Keratinocyte (primary cell): ENCODE measurements at regions not wholly inside any gene's neighbourhood (a gene's known extent, or its start where the extent isn't known, plus 50 kb on each side); places are given as distances from the start of the nearest gene placed in this dataset.

ENCODE experiments used
- DNase-seq: peaks from one replicate; pipeline ENCODE4 v3.0.0-alpha.2; 2011; ENCODE audit warnings: low read depth, missing footprints, low spot score
- FAIRE-seq: peaks from 2 replicates; lab custom pipeline; 2011; peaks lifted over from hg19 to GRCh38; lab: Jason Lieb, UNC
- H2AFZ ChIP-seq: 2 replicates; pipeline ENCODE4 v1.6.0; 2012; ENCODE audit warnings: low read length, control low read depth, inconsistent platforms; ENCODE audit not compliant: control insufficient read depth
- H3K27ac ChIP-seq: 2 replicates; pipeline ENCODE4 v1.5.1; 2011; ENCODE audit warnings: low read length; ENCODE audit not compliant: control insufficient read depth, insufficient read depth
- H3K27me3 ChIP-seq: 3 replicates; pipeline ENCODE4 v1.6.0; 2011; ENCODE audit warnings: low read length; ENCODE audit not compliant: control insufficient read depth, insufficient read depth; ENCODE audit errors: extremely low read depth
- H3K36me3 ChIP-seq, 2 experiments: 2 replicates in 1 of 2; 3 replicates in 1 of 2; pipeline ENCODE4 v1.5.1; 2011; ENCODE audit warnings: low read length in 2 of 2, mild to moderate bottlenecking in 1 of 2; ENCODE audit not compliant: control insufficient read depth in 2 of 2, insufficient read depth in 2 of 2; ENCODE audit errors: extremely low read depth in 1 of 2
- H3K4me1 ChIP-seq: 3 replicates; pipeline ENCODE4 v1.5.1; 2011; ENCODE audit warnings: low read length; ENCODE audit not compliant: control insufficient read depth, insufficient read depth; ENCODE audit errors: extremely low read depth
- H3K4me2 ChIP-seq: 3 replicates; pipeline ENCODE4 v1.6.0; 2011; ENCODE audit warnings: low read depth, low read length; ENCODE audit not compliant: control insufficient read depth, insufficient read depth; ENCODE audit errors: extremely low read depth
- H3K4me3 ChIP-seq, 3 experiments: fragments of 200-600 bp in 1 of 3; sonication (generic) in 1 of 3; 2 replicates in 2 of 3; 3 replicates in 1 of 3; pipeline ENCODE4 v1.5.1; 2011 to 2016; ENCODE audit warnings: low read length in 3 of 3, mild to moderate bottlenecking in 3 of 3, control low read depth in 2 of 3, inconsistent platforms in 1 of 3, low read depth in 1 of 3, mixed read lengths in 1 of 3, mixed run types in 1 of 3, moderate library complexity in 1 of 3; ENCODE audit not compliant: control insufficient read depth in 2 of 3, insufficient read depth in 2 of 3; ENCODE audit errors: extremely low read depth in 1 of 3
- H3K79me2 ChIP-seq: 2 replicates; pipeline ENCODE4 v1.6.0; 2012; ENCODE audit warnings: low read length; ENCODE audit not compliant: control insufficient read depth, insufficient read depth
- H3K9ac ChIP-seq: 3 replicates; pipeline ENCODE4 v1.6.0; 2011; ENCODE audit warnings: low read length; ENCODE audit not compliant: control insufficient read depth, insufficient read depth; ENCODE audit errors: extremely low read depth
- H3K9me1 ChIP-seq: 3 replicates; pipeline ENCODE4 v1.6.0; 2011; ENCODE audit warnings: low read length; ENCODE audit not compliant: control insufficient read depth, insufficient read depth; ENCODE audit errors: extremely low read depth
- H3K9me3 ChIP-seq: 2 replicates; pipeline ENCODE4 v1.5.1; 2012; ENCODE audit warnings: low read depth, low read length; ENCODE audit not compliant: control insufficient read depth
- H4K20me1 ChIP-seq: 3 replicates; pipeline ENCODE4 v1.6.0; 2011; ENCODE audit warnings: low read length; ENCODE audit not compliant: control insufficient read depth, insufficient read depth; ENCODE audit errors: extremely low read depth
- EZH2 ChIP-seq: IDR thresholded peaks from one replicate; pipeline ENCODE4 v1.6.1; 2012; ENCODE audit warnings: inconsistent platforms, mild to moderate bottlenecking, low read length, moderate library complexity
- dilution Hi-C: fragments of 300-500 bp; cut with MboI; formaldehyde crosslinking; loops from one replicate; pipeline ENCODE4 v1.7.0; 2020; ENCODE audit warnings: low sequenced_read_pairs; ENCODE audit not compliant: extremely low pct_ligation_motif_present
- TF ChIP-seq, protein P1 (sequence below), 3 experiments: IDR thresholded peaks in 1 of 3; conservative IDR thresholded peaks in 1 of 3; optimal IDR thresholded peaks in 1 of 3; 2 replicates in 2 of 3; 3 replicates in 1 of 3; pipeline versions ENCODE3 to v1.5.1; 2011; ENCODE audit warnings: low read length in 3 of 3, mild to moderate bottlenecking in 3 of 3, moderate library complexity in 2 of 3, control low read depth in 1 of 3, inconsistent platforms in 1 of 3; ENCODE audit not compliant: insufficient read depth in 2 of 3; ENCODE audit errors: extremely low read depth in 1 of 3

DNA sequence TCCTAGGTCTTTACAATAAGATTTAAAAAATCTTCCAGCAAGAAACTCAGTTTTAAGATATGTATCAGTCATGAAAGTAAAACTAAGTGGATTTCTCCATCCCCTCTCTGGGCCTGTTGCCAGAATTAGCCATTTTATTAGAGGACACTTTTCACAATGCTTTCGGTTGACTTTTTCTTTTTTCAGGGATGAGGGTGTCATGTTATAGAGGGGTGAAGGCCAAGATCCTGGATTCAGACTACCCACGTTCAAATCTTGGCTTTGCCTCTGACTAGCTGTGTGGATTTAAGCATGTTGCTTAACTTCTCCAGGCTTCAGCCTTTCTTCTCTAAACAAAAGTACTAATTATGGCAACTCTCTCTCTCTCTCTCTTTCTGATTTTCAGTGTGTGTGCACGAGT is 111.7 kb upstream of the COX10 start:
- Histone ChIP-seq H3K27ac (no peak overlapping the region), H3K27me3 (no peaks in the 10 kb centered on the region), H3K9ac (no peak overlapping the region), H3K4me1 (peaks cover 2% of the 10 kb centered on the region), H3K4me2 (no peak overlapping the region), H4K20me1 (no peaks in the 10 kb centered on the region), H3K4me3 (no peak overlapping the region), H3K79me2 (no peaks in the 10 kb centered on the region), H3K9me3 (no peaks in the 10 kb centered on the region), H3K36me3 (no peaks in the 10 kb centered on the region), H3K9me1 (no peaks in the 10 kb centered on the region), H2AFZ (no peak overlapping the region)
- no peak for TF ChIP-seq EZH2
- DNase-seq (no peak), FAIRE-seq (no peak)
- dilution Hi-C loops: no loop called here

DNA sequence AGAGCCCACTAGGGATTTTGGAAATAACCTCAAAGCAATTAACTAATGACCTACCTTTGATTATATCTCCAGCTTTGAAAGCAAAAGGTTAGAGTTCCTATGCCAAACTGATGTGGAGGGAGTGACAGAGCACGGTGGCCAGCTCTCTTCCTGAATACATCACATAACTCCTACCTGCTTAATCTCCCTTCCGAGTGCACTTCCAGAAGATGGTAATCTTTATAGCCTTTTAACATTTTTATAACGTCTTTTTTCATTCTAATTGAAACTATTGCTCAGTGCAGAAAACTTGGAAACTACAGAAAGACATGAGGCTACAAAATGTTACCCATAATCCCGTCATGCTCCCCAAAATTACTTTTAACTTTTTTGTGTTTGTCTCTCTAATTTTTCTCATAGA is 110.5 kb upstream of the COX10 start:
- Histone ChIP-seq H4K20me1 (no peaks in the 10 kb centered on the region), H3K4me2 (no peak overlapping the region), H3K9me3 (no peaks in the 10 kb centered on the region), H3K27ac (no peak overlapping the region), H3K4me3 (no peak overlapping the region), H3K4me1 (no peaks in the 10 kb centered on the region), H3K27me3 (no peaks in the 10 kb centered on the region), H3K9me1 (no peaks in the 10 kb centered on the region), H2AFZ (no peak overlapping the region), H3K36me3 (no peaks in the 10 kb centered on the region), H3K79me2 (no peaks in the 10 kb centered on the region), H3K9ac (no peak overlapping the region)
- TF ChIP-seq, protein P1, sequence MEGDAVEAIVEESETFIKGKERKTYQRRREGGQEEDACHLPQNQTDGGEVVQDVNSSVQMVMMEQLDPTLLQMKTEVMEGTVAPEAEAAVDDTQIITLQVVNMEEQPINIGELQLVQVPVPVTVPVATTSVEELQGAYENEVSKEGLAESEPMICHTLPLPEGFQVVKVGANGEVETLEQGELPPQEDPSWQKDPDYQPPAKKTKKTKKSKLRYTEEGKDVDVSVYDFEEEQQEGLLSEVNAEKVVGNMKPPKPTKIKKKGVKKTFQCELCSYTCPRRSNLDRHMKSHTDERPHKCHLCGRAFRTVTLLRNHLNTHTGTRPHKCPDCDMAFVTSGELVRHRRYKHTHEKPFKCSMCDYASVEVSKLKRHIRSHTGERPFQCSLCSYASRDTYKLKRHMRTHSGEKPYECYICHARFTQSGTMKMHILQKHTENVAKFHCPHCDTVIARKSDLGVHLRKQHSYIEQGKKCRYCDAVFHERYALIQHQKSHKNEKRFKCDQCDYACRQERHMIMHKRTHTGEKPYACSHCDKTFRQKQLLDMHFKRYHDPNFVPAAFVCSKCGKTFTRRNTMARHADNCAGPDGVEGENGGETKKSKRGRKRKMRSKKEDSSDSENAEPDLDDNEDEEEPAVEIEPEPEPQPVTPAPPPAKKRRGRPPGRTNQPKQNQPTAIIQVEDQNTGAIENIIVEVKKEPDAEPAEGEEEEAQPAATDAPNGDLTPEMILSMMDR (optimal IDR thresholded peaks at IDR 0.05 in 1 of 3, IDR thresholded peaks at IDR 0.05 in 1 of 3, conservative IDR thresholded peaks at IDR 0.05 in 1 of 3; ENCODE audit: extremely low read depth in 1 of 3, insufficient read depth in 2 of 3, low read length in 3 of 3): no peak
- no peak for TF ChIP-seq EZH2
- DNase-seq (no peak), FAIRE-seq (no peak)
- dilution Hi-C loops: no loop called here

DNA sequence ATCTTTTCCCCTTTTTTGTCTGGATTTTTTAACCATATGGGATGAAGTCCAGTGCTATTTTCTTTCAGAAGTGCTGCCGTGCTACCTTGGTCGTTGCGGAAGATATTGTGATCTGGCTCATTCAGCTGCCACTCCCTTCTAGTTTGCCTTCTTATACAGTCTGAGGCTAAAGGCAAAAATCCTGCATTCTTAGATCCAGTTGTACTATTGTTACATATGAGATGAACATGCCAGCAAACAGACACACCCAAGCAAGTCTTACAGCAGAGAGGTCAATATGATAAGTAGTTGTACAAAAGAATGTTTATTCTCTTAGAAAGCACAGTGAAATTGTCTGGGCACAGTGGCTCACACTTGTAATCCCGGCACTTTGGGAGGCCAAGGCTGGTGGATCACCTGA is 108.0 kb upstream of the COX10 start:
- H3K9me3 ChIP-seq: no peaks in the 10 kb centered on the region
- no peak for TF ChIP-seq EZH2
- TF ChIP-seq, protein P1 (optimal IDR thresholded peaks at IDR 0.05 in 1 of 3, IDR thresholded peaks at IDR 0.05 in 1 of 3, conservative IDR thresholded peaks at IDR 0.05 in 1 of 3; ENCODE audit: extremely low read depth in 1 of 3, insufficient read depth in 2 of 3, low read length in 3 of 3): no peak
- no peaks in the 10 kb centered on the region for H3K27me3 ChIP-seq
- no peaks in the 10 kb centered on the region for H3K4me1 ChIP-seq
- H2AFZ ChIP-seq: no peak overlapping the region
- H3K9me1 ChIP-seq: no peaks in the 10 kb centered on the region
- DNase-seq (no peak), FAIRE-seq (no peak)
- H3K9ac ChIP-seq: no peak overlapping the region
- H3K4me2 ChIP-seq: no peak overlapping the region
- H3K27ac ChIP-seq: no peak overlapping the region
- no peak overlapping the region for H3K4me3 ChIP-seq
- no peaks in the 10 kb centered on the region for H3K79me2 ChIP-seq
- no peaks in the 10 kb centered on the region for H4K20me1 ChIP-seq
- dilution Hi-C loops: no loop called here
- H3K36me3 ChIP-seq: no peaks in the 10 kb centered on the region
